Sigmoid colon (tissue), 4 donors: ENCODE measurements at regions not wholly inside any gene's neighbourhood (a gene's known extent, or its start where the extent isn't known, plus 50 kb on each side); places are given as distances from the start of the nearest gene placed in this dataset.

Experiments used
- EP300 ChIP-seq, 4 donors: sonication (generic); formaldehyde crosslinking; IDR thresholded peaks; one replicate each; pipeline ENCODE4 v1.6.1; 2017; ENCODE audit warnings: antibody characterized with exemption in 4 of 4
- POLR2A ChIP-seq, 2 donors: fragments of 450-650 bp; IDR thresholded peaks; one replicate each; pipeline ENCODE4 v1.6.1; 2016; ENCODE audit warnings: antibody characterized with exemption in 2 of 2, mild to moderate bottlenecking in 2 of 2, moderate library complexity in 2 of 2
- POLR2AphosphoS5 ChIP-seq, 4 donors: sonication (generic); formaldehyde crosslinking; IDR thresholded peaks; one replicate each; pipeline ENCODE4 v1.6.1; 2017; ENCODE audit warnings: antibody characterized with exemption in 4 of 4
- TF ChIP-seq, protein P1 (sequence below), 4 experiments: fragments of 450-650 bp in 3 of 4; fragments of 200-600 bp in 1 of 4; IDR thresholded peaks; one replicate each; pipeline ENCODE4 v1.5.1; 2016 to 2019; ENCODE audit warnings: antibody characterized with exemption in 4 of 4, mild to moderate bottlenecking in 3 of 4, moderate library complexity in 2 of 4

DNA sequence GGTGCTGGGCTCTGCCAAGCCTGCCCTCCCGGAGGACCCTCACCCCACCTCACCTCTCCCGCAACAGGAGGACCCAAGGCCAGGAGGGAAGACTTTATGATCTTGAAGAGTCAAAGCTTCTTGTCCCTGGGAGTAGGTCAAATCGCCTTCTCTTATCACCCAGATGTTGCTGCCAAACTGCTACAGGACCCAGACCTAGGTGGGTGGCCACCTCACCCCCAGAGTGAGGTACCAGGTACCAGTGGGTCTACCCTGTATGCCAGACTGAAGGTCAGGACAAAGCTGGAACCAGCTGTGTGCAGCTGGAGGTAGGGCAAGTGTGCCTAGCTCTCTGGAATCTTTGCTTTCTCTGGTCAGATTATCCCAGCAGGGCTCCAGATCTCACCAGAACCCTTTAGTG, 197.2 kb downstream of the ZFP36L2 start:
- TF ChIP-seq, protein P1, sequence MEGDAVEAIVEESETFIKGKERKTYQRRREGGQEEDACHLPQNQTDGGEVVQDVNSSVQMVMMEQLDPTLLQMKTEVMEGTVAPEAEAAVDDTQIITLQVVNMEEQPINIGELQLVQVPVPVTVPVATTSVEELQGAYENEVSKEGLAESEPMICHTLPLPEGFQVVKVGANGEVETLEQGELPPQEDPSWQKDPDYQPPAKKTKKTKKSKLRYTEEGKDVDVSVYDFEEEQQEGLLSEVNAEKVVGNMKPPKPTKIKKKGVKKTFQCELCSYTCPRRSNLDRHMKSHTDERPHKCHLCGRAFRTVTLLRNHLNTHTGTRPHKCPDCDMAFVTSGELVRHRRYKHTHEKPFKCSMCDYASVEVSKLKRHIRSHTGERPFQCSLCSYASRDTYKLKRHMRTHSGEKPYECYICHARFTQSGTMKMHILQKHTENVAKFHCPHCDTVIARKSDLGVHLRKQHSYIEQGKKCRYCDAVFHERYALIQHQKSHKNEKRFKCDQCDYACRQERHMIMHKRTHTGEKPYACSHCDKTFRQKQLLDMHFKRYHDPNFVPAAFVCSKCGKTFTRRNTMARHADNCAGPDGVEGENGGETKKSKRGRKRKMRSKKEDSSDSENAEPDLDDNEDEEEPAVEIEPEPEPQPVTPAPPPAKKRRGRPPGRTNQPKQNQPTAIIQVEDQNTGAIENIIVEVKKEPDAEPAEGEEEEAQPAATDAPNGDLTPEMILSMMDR (IDR thresholded peaks at IDR 0.05): no peak
- TF ChIP-seq POLR2AphosphoS5 (IDR thresholded peaks at IDR 0.05) (no peak), POLR2A (IDR thresholded peaks at IDR 0.05) (no peak), EP300 (IDR thresholded peaks at IDR 0.05) (no peak)
